Esophagus muscularis mucosa (tissue), 4 donors: ENCODE measurements at regions not wholly inside any gene's neighbourhood (a gene's known extent, or its start where the extent isn't known, plus 50 kb on each side); places are given as distances from the start of the nearest gene placed in this dataset.

Experiments used
- DNase-seq: peaks from one replicate; pipeline ENCODE4 v3.0.0-alpha.2; 2017; ENCODE audit errors: extremely low spot score
- H3K27ac ChIP-seq, 4 donors: fragments of 200-600 bp; sonication (generic); replicated peaks in 1 of 4; 1 replicate in 3 of 4; 2 replicates in 1 of 4; pipeline ENCODE4 v1.5.1; 2016 to 2019; ENCODE audit warnings: mild to moderate bottlenecking in 1 of 4
- H3K27me3 ChIP-seq, 4 donors: fragments of 200-600 bp; sonication (generic); one replicate each; pipeline versions ENCODE4 v1.5.1 to v1.6.0; 2016 to 2019
- H3K36me3 ChIP-seq, 4 donors: fragments of 200-600 bp; sonication (generic); one replicate each; pipeline ENCODE4 v1.5.1; 2016 to 2019
- H3K4me1 ChIP-seq, 4 donors: fragments of 200-600 bp; sonication (generic); one replicate each; pipeline ENCODE4 v1.5.1; 2016 to 2019
- H3K4me3 ChIP-seq, 4 donors: fragments of 200-600 bp; sonication (generic); 1 replicate in 2 of 4; 2 replicates in 2 of 4; pipeline ENCODE4 v1.5.1; 2016 to 2019; ENCODE audit warnings: mild to moderate bottlenecking in 4 of 4, moderate library complexity in 1 of 4
- H3K9me3 ChIP-seq, 4 donors: fragments of 200-600 bp; sonication (generic); 1 replicate in 3 of 4; 2 replicates in 1 of 4; pipeline ENCODE4 v1.5.1; 2016 to 2019
- CTCF ChIP-seq, 3 experiments: fragments of 200-600 bp in 2 of 3; fragments of 450-650 bp in 1 of 3; sonication (generic) in 2 of 3; IDR thresholded peaks; one replicate each; pipeline ENCODE4 v1.5.1; 2017 to 2019; ENCODE audit warnings: antibody characterized with exemption in 3 of 3, mild to moderate bottlenecking in 2 of 3, moderate library complexity in 1 of 3
- EP300 ChIP-seq: sonication (generic); formaldehyde crosslinking; IDR thresholded peaks from one replicate; pipeline ENCODE4 v1.6.1; 2017; ENCODE audit warnings: antibody characterized with exemption
- POLR2A ChIP-seq: fragments of 450-650 bp; IDR thresholded peaks from one replicate; pipeline ENCODE4 v1.6.1; 2017; ENCODE audit warnings: antibody characterized with exemption, moderate library complexity, mild to moderate bottlenecking, low read depth
- POLR2AphosphoS5 ChIP-seq, 2 donors: sonication (generic); formaldehyde crosslinking; IDR thresholded peaks; one replicate each; pipeline ENCODE4 v1.6.1; 2017; ENCODE audit warnings: antibody characterized with exemption in 2 of 2
- WGBS: methylation state at CpG from one replicate; pipeline ENCODE4 v1.1.5; 2018; 5-methylcytosine and 5-hydroxymethylcytosine counted together
- intact Hi-C: fragments of 100-400 bp; cut with DNase I; formaldehyde crosslinking; loops from one replicate; pipeline ENCODE4 v1.15.1; 2023

- peak overlapping the region; percentile 74 to 77 (median 76) for H3K27ac ChIP-seq
- H3K9me3 ChIP-seq = no peaks in the 10 kb centered on the region
- peaks cover 15 to 28% (median 27%) of the 10 kb centered on the region in 4 donors for H3K4me1 ChIP-seq
- no peaks in the 10 kb centered on the region for H3K36me3 ChIP-seq
- intact Hi-C loops = loop anchor here (10.0 kb wide), 2 partner anchors 180 to 310 kb away; no protein-coding TSS in a partner anchor
- peak overlapping the region in 1 of 4 donors; percentile 6 for H3K4me3 ChIP-seq
- WGBS = 41% methylated on average over 5 of the region's 5 CpGs
- TF ChIP-seq CTCF (IDR thresholded peaks at IDR 0.05) = peak; percentile 63 to 71 (median 66)
- TF ChIP-seq POLR2A = no peak
- peak; percentile 50 to 58 for TF ChIP-seq POLR2AphosphoS5 (IDR thresholded peaks at IDR 0.05)
- no peak for TF ChIP-seq EP300
- H3K27me3 ChIP-seq = no peaks in the 10 kb centered on the region
- DNase-seq = no peak
Measured at GRCh38 chr12:94074980-94075629, 73.3 kb upstream of the PLXNC1 start.

- TF ChIP-seq POLR2AphosphoS5 (IDR thresholded peaks at IDR 0.05) (no peak), POLR2A (no peak), CTCF (IDR thresholded peaks at IDR 0.05) (no peak), EP300 (no peak)
- H3K36me3 ChIP-seq = no peaks in the 10 kb centered on the region
- no peak for DNase-seq
- H3K27me3 ChIP-seq = no peaks in the 10 kb centered on the region
- H3K9me3 ChIP-seq = no peaks in the 10 kb centered on the region
- intact Hi-C loops = loop anchor here (10.0 kb wide), 2 partner anchors 182 to 312 kb away; no protein-coding TSS in a partner anchor
- WGBS = 61% methylated on average over 2 of the region's 2 CpGs
- H3K27ac ChIP-seq = no peak overlapping the region
- H3K4me1 ChIP-seq = peaks cover 15 to 28% (median 27%) of the 10 kb centered on the region in 4 donors
- H3K4me3 ChIP-seq = no peak overlapping the region
Measured at GRCh38 chr12:94077209-94077608, 71.2 kb upstream of the PLXNC1 start.

GRCh38 chr12:94078138-94078723, 70.1 kb upstream of the PLXNC1 start:
- Histone ChIP-seq H3K4me1 (peaks cover 15 to 27% (median 26%) of the 10 kb centered on the region in 4 donors), H3K27ac (no peak overlapping the region), H3K36me3 (no peaks in the 10 kb centered on the region), H3K9me3 (no peaks in the 10 kb centered on the region), H3K4me3 (no peak overlapping the region), H3K27me3 (no peaks in the 10 kb centered on the region)
- no peak for DNase-seq
- 68% methylated on average over 3 of the region's 3 CpGs for WGBS
- no peak for TF ChIP-seq EP300
- no peak for TF ChIP-seq POLR2A
- TF ChIP-seq POLR2AphosphoS5 (IDR thresholded peaks at IDR 0.05) = no peak
- no peak for TF ChIP-seq CTCF (IDR thresholded peaks at IDR 0.05)
- intact Hi-C loops = loop anchor here (10.0 kb wide), 2 partner anchors 183 to 313 kb away; no protein-coding TSS in a partner anchor

- Histone ChIP-seq H3K4me1 (peaks cover 13 to 20% (median 19%) of the 10 kb centered on the region in 4 donors), H3K36me3 (no peaks in the 10 kb centered on the region), H3K4me3 (no peak overlapping the region), H3K27ac (no peak overlapping the region), H3K9me3 (no peaks in the 10 kb centered on the region), H3K27me3 (no peaks in the 10 kb centered on the region)
- intact Hi-C loops = loop anchor here (10.0 kb wide), 2 partner anchors 184 to 314 kb away; no protein-coding TSS in a partner anchor
- DNase-seq = no peak
- TF ChIP-seq EP300 (no peak), CTCF (IDR thresholded peaks at IDR 0.05) (no peak), POLR2A (no peak), POLR2AphosphoS5 (IDR thresholded peaks at IDR 0.05) (no peak)
- WGBS = 93% methylated on average over 9 of the region's 9 CpGs
Measured at GRCh38 chr12:94078736-94079509, 69.5 kb upstream of the PLXNC1 start.
